ENCODE measurements at regions not wholly inside any gene's neighbourhood (a gene's known extent, or its start where the extent isn't known, plus 50 kb on each side); places are given as distances from the start of the nearest gene placed in this dataset.
A peak's percentile ranks its signal among the peaks of the same experiment; 100 is the strongest.

- ATAC-seq, result no peak
- 0% methylated on average over 1 of the region's 1 CpG for WGBS, 2 donors (ENCODE audit: low coverage in 1 of 2)
- peak; percentile 15 for TF ChIP-seq POLR2AphosphoS5 (IDR thresholded peaks at IDR 0.05)
- TF ChIP-seq CTCF (IDR thresholded peaks at IDR 0.05), result no peak
- no peak for TF ChIP-seq EP300 (IDR thresholded peaks at IDR 0.05)
- Histone ChIP-seq H3K36me3 (no peaks in the 10 kb centered on the region), H3K9me3 (no peaks in the 10 kb centered on the region), H3K27ac (no peak overlapping the region), H3K4me3 (no peak overlapping the region), H3K4me1 (peaks cover 0 to 11% (median 0%) of the 10 kb centered on the region in 3 donors), H3K27me3 (no peaks in the 10 kb centered on the region)
Measured at GRCh38 chr3:150149651-150150051, 179.0 kb upstream of the PFN2 start.

- no peaks in the 10 kb centered on the region for H3K27me3 ChIP-seq
- H3K4me1 ChIP-seq, result peaks cover 0 to 11% (median 0%) of the 10 kb centered on the region in 3 donors
- H3K27ac ChIP-seq, result no peak overlapping the region
- WGBS, 2 donors (ENCODE audit: low coverage in 1 of 2), result 81 to 100% methylated on average over 2 to 5 of the region's 5 CpGs
- TF ChIP-seq POLR2AphosphoS5 (IDR thresholded peaks at IDR 0.05) (no peak), CTCF (IDR thresholded peaks at IDR 0.05) (no peak), EP300 (IDR thresholded peaks at IDR 0.05) (no peak), POLR2A (IDR thresholded peaks at IDR 0.05) (no peak)
- ATAC-seq, result no peak
- H3K4me3 ChIP-seq, result no peak overlapping the region
- H3K36me3 ChIP-seq, result no peaks in the 10 kb centered on the region
- H3K9me3 ChIP-seq, result no peaks in the 10 kb centered on the region
Measured at GRCh38 chr3:150148227-150148626, 177.5 kb upstream of the PFN2 start.

GRCh38 chr3:150147776-150148175, 177.1 kb upstream of the PFN2 start:
- Histone ChIP-seq H3K9me3 (no peaks in the 10 kb centered on the region), H3K36me3 (no peaks in the 10 kb centered on the region), H3K27ac (peak overlapping the region in 2 of 4 donors; percentile 18 to 54), H3K27me3 (no peaks in the 10 kb centered on the region), H3K4me1 (peaks cover 0 to 11% (median 0%) of the 10 kb centered on the region in 3 donors), H3K4me3 (no peak overlapping the region)
- 35 to 49% methylated on average over 2 to 5 of the region's 5 CpGs for WGBS, 2 donors (ENCODE audit: low coverage in 1 of 2)
- TF ChIP-seq POLR2AphosphoS5 (IDR thresholded peaks at IDR 0.05), result no peak
- TF ChIP-seq POLR2A (IDR thresholded peaks at IDR 0.05), result no peak
- TF ChIP-seq CTCF (IDR thresholded peaks at IDR 0.05), result no peak
- no peak for TF ChIP-seq EP300 (IDR thresholded peaks at IDR 0.05)
- ATAC-seq, result no peak

GRCh38 chr3:150146991-150147761, 176.5 kb upstream of the PFN2 start:
- Histone ChIP-seq H3K4me3 (no peak overlapping the region), H3K9me3 (no peaks in the 10 kb centered on the region), H3K36me3 (no peaks in the 10 kb centered on the region), H3K27me3 (no peaks in the 10 kb centered on the region), H3K27ac (peak overlapping the region in 2 of 4 donors; percentile 18 to 54), H3K4me1 (peaks cover 0 to 11% (median 0%) of the 10 kb centered on the region in 3 donors)
- TF ChIP-seq POLR2A (IDR thresholded peaks at IDR 0.05), result no peak
- peak; percentile 10 for TF ChIP-seq POLR2AphosphoS5 (IDR thresholded peaks at IDR 0.05)
- WGBS, 2 donors (ENCODE audit: low coverage in 1 of 2), result 25 to 54% methylated on average over 9 to 10 of the region's 10 CpGs
- peak; percentile 49 for ATAC-seq

GRCh38 chr3:150145659-150146058, 175.0 kb upstream of the PFN2 start:
- TF ChIP-seq EP300 (IDR thresholded peaks at IDR 0.05) (no peak), POLR2A (IDR thresholded peaks at IDR 0.05) (no peak), POLR2AphosphoS5 (IDR thresholded peaks at IDR 0.05) (no peak), CTCF (IDR thresholded peaks at IDR 0.05) (no peak)
- H3K4me3 ChIP-seq, result no peak overlapping the region
- no peaks in the 10 kb centered on the region for H3K27me3 ChIP-seq
- ATAC-seq, result no peak
- H3K4me1 ChIP-seq, result peaks cover 0 to 11% (median 0%) of the 10 kb centered on the region in 3 donors
- no peak overlapping the region for H3K27ac ChIP-seq
- H3K9me3 ChIP-seq, result no peaks in the 10 kb centered on the region
- H3K36me3 ChIP-seq, result no peaks in the 10 kb centered on the region
- WGBS, 2 donors (ENCODE audit: low coverage in 1 of 2), result 67 to 75% methylated on average over 3 of the region's 3 CpGs

All from gastroesophageal sphincter (tissue), 4 donors.